GM12872 (cell line): ENCODE measurements at regions not wholly inside any gene's neighbourhood (a gene's known extent, or its start where the extent isn't known, plus 50 kb on each side); places are given as distances from the start of the nearest gene placed in this dataset.

ENCODE experiments used
- CTCF ChIP-seq: IDR thresholded peaks from 3 replicates; pipeline ENCODE4 v1.5.1; 2011; ENCODE audit warnings: low read depth, mild to moderate bottlenecking, low read length, moderate library complexity; ENCODE audit not compliant: insufficient read depth

GRCh38 chr13:34028496-34029442 lies 210.8 kb downstream of the RFC3 start:
- TF ChIP-seq CTCF, result no peak

GRCh38 chr13:34030782-34031181 lies 212.8 kb downstream of the RFC3 start:
- no peak for TF ChIP-seq CTCF

GRCh38 chr13:34031610-34032009 lies 213.7 kb downstream of the RFC3 start:
- no peak for TF ChIP-seq CTCF

GRCh38 chr13:34034411-34034810 lies 216.5 kb downstream of the RFC3 start:
- TF ChIP-seq CTCF, result no peak

- no peak for TF ChIP-seq CTCF
These were observed 217.2 kb downstream of the RFC3 start for GRCh38 chr13:34035178-34035577.

GRCh38 chr13:34035676-34036325 lies 217.9 kb downstream of the RFC3 start:
- no peak for TF ChIP-seq CTCF

GRCh38 chr13:34037636-34038540 lies 219.9 kb downstream of the RFC3 start:
- TF ChIP-seq CTCF, result no peak
